PFSK-1 (cell line): ENCODE measurements at regions not wholly inside any gene's neighbourhood (a gene's known extent, or its start where the extent isn't known, plus 50 kb on each side); places are given as distances from the start of the nearest gene placed in this dataset.

ENCODE experiments used
- POLR2AphosphoS5 ChIP-seq: IDR thresholded peaks from 2 replicates; pipeline ENCODE4 v1.6.1; 2012; ENCODE audit warnings: low read depth, mild to moderate bottlenecking, control low read depth, low read length, moderate library complexity
- REST ChIP-seq, 2 experiments: IDR thresholded peaks; 2 replicates each; pipeline versions ENCODE4 v1.6.1 to v1.8.0; 2011 to 2012; ENCODE audit warnings: low read depth in 2 of 2, low read length in 2 of 2, control low read depth in 1 of 2, inconsistent platforms in 1 of 2, mild to moderate bottlenecking in 1 of 2, moderate library complexity in 1 of 2; ENCODE audit not compliant: insufficient read depth in 1 of 2

GRCh38 chr2:12205086-12205485 lies 458.7 kb downstream of the LPIN1 start:
- TF ChIP-seq POLR2AphosphoS5 (no peak), REST (IDR thresholded peaks at IDR 0.05; ENCODE audit: insufficient read depth in 1 of 2, low read depth in 2 of 2, low read length in 2 of 2) (no peak)
